ENCODE measurements at regions not wholly inside any gene's neighbourhood (a gene's known extent, or its start where the extent isn't known, plus 50 kb on each side); places are given as distances from the start of the nearest gene placed in this dataset.
"Not testable (repeated sequence)": the region's sequence is repeated elsewhere in the genome, so short reads cannot be mapped to it uniquely, and the experiment has no call there.

- DNase-seq = no peak
Observed at GRCh38 chr10:52368725-52369124, 54.6 kb downstream of the DKK1 start.

- DNase-seq = not testable (repeated sequence)
Observed at GRCh38 chr10:52374207-52374606, 60.1 kb downstream of the DKK1 start.

GRCh38 chr10:52376694-52377354 is 62.7 kb downstream of the DKK1 start:
- no peak for DNase-seq

GRCh38 chr10:52378124-52378523 is 64.0 kb downstream of the DKK1 start:
- no peak for DNase-seq

GRCh38 chr10:52379287-52379686 is 65.2 kb downstream of the DKK1 start:
- DNase-seq = no peak

- no peak for DNase-seq
Observed at GRCh38 chr10:52383088-52383487, 69.0 kb downstream of the DKK1 start.

GRCh38 chr10:52387744-52388143 is 73.7 kb downstream of the DKK1 start:
- DNase-seq = no peak

GRCh38 chr10:52390388-52390787 is 76.3 kb downstream of the DKK1 start:
- DNase-seq = no peak

GRCh38 chr10:52391927-52392602 is 78.0 kb downstream of the DKK1 start:
- no peak for DNase-seq

GRCh38 chr10:52394246-52394645 is 80.2 kb downstream of the DKK1 start:
- no peak for DNase-seq

- no peak for DNase-seq
Observed at GRCh38 chr10:52400562-52400961, 86.5 kb downstream of the DKK1 start.

GRCh38 chr10:52403801-52404200 is 89.7 kb downstream of the DKK1 start:
- not testable (repeated sequence) for DNase-seq

GRCh38 chr10:52409195-52409594 is 95.1 kb downstream of the DKK1 start:
- no peak for DNase-seq

GRCh38 chr10:52409928-52410327 is 95.8 kb downstream of the DKK1 start:
- no peak for DNase-seq

- no peak for DNase-seq
Observed at GRCh38 chr10:52410916-52411315, 96.8 kb downstream of the DKK1 start.

- no peak for DNase-seq
Observed at GRCh38 chr10:52419281-52419680, 105.2 kb downstream of the DKK1 start.

GRCh38 chr10:52420656-52421055 is 106.6 kb downstream of the DKK1 start:
- no peak for DNase-seq

GRCh38 chr10:52423369-52423768 is 109.3 kb downstream of the DKK1 start:
- no peak for DNase-seq

- no peak for DNase-seq
Observed at GRCh38 chr10:52424341-52424740, 110.3 kb downstream of the DKK1 start.

GRCh38 chr10:52434734-52435133 is 120.7 kb downstream of the DKK1 start:
- no peak for DNase-seq

GRCh38 chr10:52436664-52437063 is 122.6 kb downstream of the DKK1 start:
- no peak for DNase-seq

- no peak for DNase-seq
Observed at GRCh38 chr10:52437205-52437646, 123.1 kb downstream of the DKK1 start.

- no peak for DNase-seq
Observed at GRCh38 chr10:52438119-52438518, 124.0 kb downstream of the DKK1 start.

GRCh38 chr10:52440612-52441285 is 126.7 kb downstream of the DKK1 start:
- no peak for DNase-seq
